ENCODE measurements at regions not wholly inside any gene's neighbourhood (a gene's known extent, or its start where the extent isn't known, plus 50 kb on each side); places are given as distances from the start of the nearest gene placed in this dataset.
A peak's percentile ranks its signal among the peaks of the same experiment; 100 is the strongest.
"Not testable (repeated sequence)": the region's sequence is repeated elsewhere in the genome, so short reads cannot be mapped to it uniquely, and the experiment has no call there.

DNA sequence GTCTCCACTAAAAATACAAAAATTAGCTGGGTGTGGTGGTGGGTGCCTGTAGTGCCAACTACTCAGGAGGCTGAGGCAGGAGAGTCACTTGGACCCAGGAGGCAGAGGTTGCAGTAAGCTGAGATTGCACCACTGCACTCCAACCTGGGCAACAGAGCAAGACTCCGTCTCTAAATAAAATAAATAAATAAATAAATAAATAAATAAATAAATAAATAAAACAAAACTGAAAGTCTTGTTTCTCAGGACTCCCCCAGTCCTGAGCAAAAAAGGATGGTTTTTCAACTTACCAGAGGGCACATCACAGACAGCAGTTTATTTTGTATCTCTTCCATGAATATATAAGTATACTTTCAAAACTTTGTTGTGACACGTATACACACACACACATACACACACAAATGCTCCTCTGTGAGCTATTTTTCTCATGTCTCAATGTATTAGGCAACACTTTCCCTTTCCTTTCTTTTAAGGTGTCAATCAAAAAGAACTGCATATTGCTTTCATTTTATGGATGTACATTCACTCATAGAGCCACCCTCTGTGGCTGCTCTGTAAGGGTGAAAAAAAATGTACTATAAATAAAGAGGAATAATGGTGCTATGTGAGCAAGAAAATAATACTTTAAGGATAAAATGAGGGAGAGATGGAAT lies 54.8 kb upstream of the MITF start:
- Mint-ChIP-seq H3K27me3 (ENCODE audit: insufficient read depth, unreplicated experiment) (no peaks in the 10 kb centered on the region), H3K4me1 (ENCODE audit: low read depth, unreplicated experiment) (peaks cover 12% of the 10 kb centered on the region), H3K36me3 (ENCODE audit: insufficient read depth, unreplicated experiment) (no peaks in the 10 kb centered on the region), H3K4me3 (ENCODE audit: unreplicated experiment) (no peak overlapping the region), H3K27ac (ENCODE audit: unreplicated experiment) (no peak overlapping the region), H3K9me3 (ENCODE audit: unreplicated experiment) (no peaks in the 10 kb centered on the region)
- BruUV-seq (replicated peaks), result no TSS peak
- ChIA-PET POLR2A (no interaction called here), CTCF (no interaction called here)
- no peaks in the 10 kb centered on the region for H3K9me3 ChIP-seq
- DNase-seq, result no peak
- H3K27me3 ChIP-seq (replicated peaks; ENCODE audit: control insufficient read depth, insufficient read depth, low read length), result no peaks in the 10 kb centered on the region
- no peaks in the 10 kb centered on the region for H3K36me3 ChIP-seq (ENCODE audit: control insufficient read depth, insufficient read depth, low read length)
- peaks cover 10% of the 10 kb centered on the region; the same call in 1 of the 2 replicates for H3K4me1 ChIP-seq
- intact Hi-C loops (cut with micrococcal nuclease; ENCODE audit: unreplicated experiment), result no loop called here
- H3K4me3 ChIP-seq (ENCODE audit: low read depth, low read length), result no peak overlapping the region
- TF ChIP-seq, protein P1, sequence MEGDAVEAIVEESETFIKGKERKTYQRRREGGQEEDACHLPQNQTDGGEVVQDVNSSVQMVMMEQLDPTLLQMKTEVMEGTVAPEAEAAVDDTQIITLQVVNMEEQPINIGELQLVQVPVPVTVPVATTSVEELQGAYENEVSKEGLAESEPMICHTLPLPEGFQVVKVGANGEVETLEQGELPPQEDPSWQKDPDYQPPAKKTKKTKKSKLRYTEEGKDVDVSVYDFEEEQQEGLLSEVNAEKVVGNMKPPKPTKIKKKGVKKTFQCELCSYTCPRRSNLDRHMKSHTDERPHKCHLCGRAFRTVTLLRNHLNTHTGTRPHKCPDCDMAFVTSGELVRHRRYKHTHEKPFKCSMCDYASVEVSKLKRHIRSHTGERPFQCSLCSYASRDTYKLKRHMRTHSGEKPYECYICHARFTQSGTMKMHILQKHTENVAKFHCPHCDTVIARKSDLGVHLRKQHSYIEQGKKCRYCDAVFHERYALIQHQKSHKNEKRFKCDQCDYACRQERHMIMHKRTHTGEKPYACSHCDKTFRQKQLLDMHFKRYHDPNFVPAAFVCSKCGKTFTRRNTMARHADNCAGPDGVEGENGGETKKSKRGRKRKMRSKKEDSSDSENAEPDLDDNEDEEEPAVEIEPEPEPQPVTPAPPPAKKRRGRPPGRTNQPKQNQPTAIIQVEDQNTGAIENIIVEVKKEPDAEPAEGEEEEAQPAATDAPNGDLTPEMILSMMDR (IDR thresholded peaks at IDR 0.05; ENCODE audit: insufficient read depth in 1 of 2, low read depth in 1 of 2, low read length in 1 of 2, severe bottlenecking in 1 of 2, unreplicated experiment in 1 of 2), result no peak

DNA sequence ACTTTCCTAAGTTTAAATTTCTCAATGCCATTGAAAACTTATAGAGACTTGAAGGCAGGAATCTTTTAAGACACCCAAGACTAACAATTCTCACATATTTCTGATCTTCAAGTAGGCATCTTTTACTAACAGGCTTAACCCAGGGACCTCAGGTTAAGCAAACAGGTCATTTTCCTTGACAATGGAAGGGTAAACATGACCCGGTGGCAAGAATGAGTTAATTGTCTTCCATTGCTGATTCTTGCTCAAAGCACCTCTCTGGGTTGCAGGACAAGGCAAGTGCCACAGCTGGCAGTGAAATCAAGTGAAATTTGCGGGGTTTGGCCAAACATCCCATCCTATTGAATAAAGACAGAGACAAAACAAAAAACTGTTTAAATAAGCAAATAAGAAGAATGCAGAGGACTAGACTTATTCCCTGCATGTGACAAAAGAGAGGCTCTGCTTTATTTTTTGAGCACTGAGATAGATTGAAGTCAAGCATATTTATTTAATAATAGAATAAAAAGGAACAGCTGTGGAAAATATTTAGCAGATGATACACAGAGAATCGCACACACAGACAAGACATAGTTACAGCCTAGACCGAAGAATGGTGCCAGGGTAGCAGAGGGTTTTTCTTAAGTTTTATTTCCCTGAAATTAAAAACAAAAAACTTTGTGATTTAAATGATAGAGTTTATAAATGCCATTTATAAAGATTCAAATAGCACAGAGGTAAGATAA lies 56.0 kb upstream of the MITF start:
- Mint-ChIP-seq H3K4me3 (ENCODE audit: unreplicated experiment) (no peak overlapping the region), H3K4me1 (ENCODE audit: low read depth, unreplicated experiment) (peaks cover 12% of the 10 kb centered on the region), H3K27ac (ENCODE audit: unreplicated experiment) (no peak overlapping the region), H3K9me3 (ENCODE audit: unreplicated experiment) (no peaks in the 10 kb centered on the region), H3K27me3 (ENCODE audit: insufficient read depth, unreplicated experiment) (no peaks in the 10 kb centered on the region), H3K36me3 (ENCODE audit: insufficient read depth, unreplicated experiment) (no peaks in the 10 kb centered on the region)
- TF ChIP-seq, protein P1 (IDR thresholded peaks at IDR 0.05; ENCODE audit: insufficient read depth in 1 of 2, low read depth in 1 of 2, low read length in 1 of 2, severe bottlenecking in 1 of 2, unreplicated experiment in 1 of 2), result no peak
- ChIA-PET POLR2A (no interaction called here), CTCF (no interaction called here)
- Histone ChIP-seq H3K9me3 (no peaks in the 10 kb centered on the region), H3K4me1 (peaks cover 10% of the 10 kb centered on the region; the same call in 1 of the 2 replicates), H3K36me3 (ENCODE audit: control insufficient read depth, insufficient read depth, low read length) (no peaks in the 10 kb centered on the region), H3K27me3 (replicated peaks; ENCODE audit: control insufficient read depth, insufficient read depth, low read length) (no peaks in the 10 kb centered on the region), H3K4me3 (ENCODE audit: low read depth, low read length) (no peak overlapping the region)
- intact Hi-C loops (cut with micrococcal nuclease; ENCODE audit: unreplicated experiment), result loop anchor here (1.0 kb wide), 1 partner anchor 132 kb away; no protein-coding TSS in a partner anchor
- BruUV-seq (replicated peaks), result no TSS peak
- DNase-seq, result peak in 1 of 2 experiments; percentile 52

DNA sequence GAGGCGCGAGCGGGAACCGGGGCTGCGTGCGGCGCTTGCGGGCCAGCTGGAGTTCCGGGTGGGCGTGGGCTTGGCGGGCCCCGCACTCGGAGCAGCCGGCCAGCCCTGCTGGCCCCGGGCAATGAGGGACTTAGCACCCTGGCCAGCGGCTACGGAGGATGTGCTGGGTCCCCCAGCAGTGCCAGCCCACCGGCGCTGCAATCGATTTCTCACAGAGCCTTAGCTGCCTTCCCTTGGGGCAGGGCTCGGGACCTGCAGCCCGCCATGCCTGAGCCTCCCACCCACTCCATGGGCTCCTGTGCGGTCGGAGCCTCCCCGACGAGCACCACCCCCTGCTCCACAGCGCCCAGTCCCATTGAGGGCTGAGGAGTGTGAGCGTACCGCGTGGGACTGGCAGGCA lies 61.8 kb upstream of the MITF start:
- H3K4me1 ChIP-seq; H3K4me3 Mint-ChIP-seq (ENCODE audit: unreplicated experiment); POLR2A ChIA-PET; H3K36me3 ChIP-seq (ENCODE audit: control insufficient read depth, insufficient read depth, low read length); H3K27me3 Mint-ChIP-seq (ENCODE audit: insufficient read depth, unreplicated experiment); BruUV-seq (replicated peaks); H3K36me3 Mint-ChIP-seq (ENCODE audit: insufficient read depth, unreplicated experiment); H3K9me3 Mint-ChIP-seq (ENCODE audit: unreplicated experiment); CTCF ChIA-PET; DNase-seq; H3K27ac Mint-ChIP-seq (ENCODE audit: unreplicated experiment); H3K4me3 ChIP-seq (ENCODE audit: low read depth, low read length); H3K9me3 ChIP-seq; intact Hi-C loops (cut with micrococcal nuclease; ENCODE audit: unreplicated experiment); H3K27me3 ChIP-seq (replicated peaks; ENCODE audit: control insufficient read depth, insufficient read depth, low read length); H3K4me1 Mint-ChIP-seq (ENCODE audit: low read depth, unreplicated experiment): not testable (repeated sequence)
